HCT116 (cell line): ENCODE measurements at regions not wholly inside any gene's neighbourhood (a gene's known extent, or its start where the extent isn't known, plus 50 kb on each side); places are given as distances from the start of the nearest gene placed in this dataset.

Source experiments
- ATAC-seq: fragments of 200-7000 bp; cut with Tn5 transposase; 2 replicates; pipeline ENCODE4 v1.9.1; 2020; ENCODE audit warnings: mild to moderate bottlenecking, moderate library complexity
- BruUV-seq: library from RNA; stranded (reverse); fragments of 400-500 nt; replicated peaks from 2 replicates; lab custom pipeline; 2021; lab: Mats Ljungman, UMichigan
- CTCF ChIA-PET: fragments of 300-600 bp; sonication (Branson Sonifier 250); formaldehyde crosslinking; loops from one replicate; lab custom pipeline; 2021; ENCODE audit warnings: antibody characterized with exemption; lab: Charles Lee
- POLR2A ChIA-PET: fragments of 300-600, 350-600 bp; sonication (Branson Sonifier 250); formaldehyde crosslinking; loops from one replicate; lab custom pipeline; 2021; ENCODE audit warnings: antibody characterized with exemption; lab: Charles Lee
- RAD21 ChIA-PET, 2 experiments: fragments of 300-600 bp; sonication (Branson Sonifier 250); formaldehyde crosslinking; loops; one replicate each; lab custom pipeline; 2023; ENCODE audit warnings: low total read pairs in 2 of 2; ENCODE audit not compliant: uncharacterized antibody in 2 of 2, unreplicated experiment in 2 of 2, low non-redundant PET in 1 of 2; lab: Charles Lee
- DNase-seq: peaks from one replicate; pipeline ENCODE4 v3.0.0-alpha.2; 2010; ENCODE audit warnings: low read depth, low spot score
- H2AFZ ChIP-seq: fragments of 200-600 bp; shearing (Covaris generic), sonication (generic); 2 replicates; pipeline ENCODE4 v1.6.1; 2017; ENCODE audit warnings: low read depth, mixed run types, mixed read lengths, antibody characterized with exemption, low read length; ENCODE audit not compliant: poor library complexity, severe bottlenecking
- H3K27ac ChIP-seq: 2 replicates; pipeline ENCODE4 v1.5.1; 2012; ENCODE audit warnings: low read depth, low read length
- H3K27me3 ChIP-seq: fragments of 200-600 bp; sonication (generic); 2 replicates; pipeline ENCODE4 v1.6.1; 2016; ENCODE audit warnings: mixed run types, low read length, mixed read lengths; ENCODE audit not compliant: insufficient read depth
- H3K36me3 ChIP-seq, 2 experiments: fragments of 200-500 bp in 1 of 2; fragments of 200-600 bp in 1 of 2; sonication (Bioruptor generic) in 1 of 2; sonication (generic) in 1 of 2; 2 replicates each; pipeline versions ENCODE4 v1.5.1 to v1.6.1; 2014 to 2016; ENCODE audit warnings: low read length in 2 of 2, inconsistent platforms in 1 of 2, mixed read lengths in 1 of 2, mixed run types in 1 of 2; ENCODE audit not compliant: insufficient read depth in 2 of 2, control insufficient read depth in 1 of 2
- H3K4me1 ChIP-seq, 2 experiments: fragments of 200-600 bp in 1 of 2; sonication (generic) in 1 of 2; 2 replicates each; pipeline versions ENCODE4 v1.5.1 to v1.6.1; 2012 to 2017; ENCODE audit warnings: low read length in 2 of 2, inconsistent platforms in 1 of 2, mild to moderate bottlenecking in 1 of 2, mixed read lengths in 1 of 2, mixed run types in 1 of 2, moderate library complexity in 1 of 2; ENCODE audit not compliant: insufficient read depth in 2 of 2, control insufficient read depth in 1 of 2
- H3K4me2 ChIP-seq: fragments of 200-600 bp; sonication (generic); 2 replicates; pipeline ENCODE4 v1.6.1; 2017; ENCODE audit warnings: mixed run types, low read length, mixed read lengths
- H3K4me3 ChIP-seq, 2 experiments: fragments of 200-600 bp in 1 of 2; sonication (generic) in 1 of 2; replicated peaks in 1 of 2; 2 replicates each; pipeline ENCODE4 v1.5.1; 2011 to 2016; ENCODE audit warnings: low read length in 2 of 2, control low read depth in 1 of 2, low read depth in 1 of 2, mild to moderate bottlenecking in 1 of 2, mixed read lengths in 1 of 2, mixed run types in 1 of 2
- H3K79me2 ChIP-seq: fragments of 200-600 bp; sonication (generic); 2 replicates; pipeline ENCODE4 v1.6.1; 2017; ENCODE audit warnings: mild to moderate bottlenecking, mixed run types, low read length, moderate library complexity, mixed read lengths; ENCODE audit not compliant: insufficient read depth
- H3K9ac ChIP-seq: fragments of 200-600 bp; sonication (generic); 2 replicates; pipeline ENCODE4 v1.6.1; 2016; ENCODE audit warnings: low read length, mixed read lengths
- H3K9me2 ChIP-seq: fragments of 200-600 bp; sonication (generic), shearing (Covaris generic); 2 replicates; pipeline ENCODE4 v1.6.1; 2017; ENCODE audit warnings: mixed run types, mild to moderate bottlenecking, moderate library complexity; ENCODE audit not compliant: insufficient read depth
- H3K9me3 ChIP-seq, 2 experiments: fragments of 200-500 bp in 1 of 2; fragments of 200-600 bp in 1 of 2; sonication (Bioruptor generic) in 1 of 2; sonication (generic) in 1 of 2; 2 replicates each; pipeline ENCODE4 v1.6.1; 2014 to 2017; ENCODE audit warnings: low read length in 2 of 2, mixed read lengths in 2 of 2, inconsistent platforms in 1 of 2, low read depth in 1 of 2, mild to moderate bottlenecking in 1 of 2, mixed run types in 1 of 2, moderate library complexity in 1 of 2; ENCODE audit not compliant: control insufficient read depth in 1 of 2, insufficient read depth in 1 of 2
- H4K20me1 ChIP-seq: fragments of 200-600 bp; sonication (generic), shearing (Covaris generic); 2 replicates; pipeline ENCODE4 v1.6.1; 2017; ENCODE audit warnings: mixed run types, mild to moderate bottlenecking, moderate library complexity; ENCODE audit not compliant: insufficient read depth
- CBX3 ChIP-seq: IDR thresholded peaks from 2 replicates; pipeline ENCODE4 v1.6.1; 2012; ENCODE audit warnings: low read depth
- EGR1 ChIP-seq: IDR thresholded peaks from 2 replicates; pipeline ENCODE4 v1.6.1; 2012; ENCODE audit warnings: low read depth
- EZH2phosphoT487 ChIP-seq: fragments of 200-600 bp; IDR thresholded peaks from 2 replicates; pipeline ENCODE4 v1.6.1; 2018; ENCODE audit warnings: antibody characterized with exemption, borderline replicate concordance
- FOSL1 ChIP-seq: IDR thresholded peaks from 2 replicates; pipeline ENCODE4 v1.6.1; 2012; ENCODE audit warnings: low read depth
- JUND ChIP-seq: IDR thresholded peaks from 2 replicates; pipeline ENCODE4 v1.6.1; 2012
- POLR2A ChIP-seq: IDR thresholded peaks from 2 replicates; pipeline ENCODE4 v1.7.0; 2011; ENCODE audit warnings: borderline replicate concordance; ENCODE audit not compliant: insufficient read depth, insufficient read length; ENCODE audit errors: extremely low read depth
- POLR2AphosphoS5 ChIP-seq: IDR thresholded peaks from 2 replicates; pipeline ENCODE4 v1.6.1; 2011; ENCODE audit warnings: mild to moderate bottlenecking, low read depth, low read length, moderate library complexity
- REST ChIP-seq: IDR thresholded peaks from 2 replicates; pipeline ENCODE4 v1.6.1; 2012; ENCODE audit warnings: low read depth
- SP1 ChIP-seq: IDR thresholded peaks from 2 replicates; pipeline ENCODE4 v1.6.1; 2012; ENCODE audit warnings: low read depth
- SRF ChIP-seq: IDR thresholded peaks from 2 replicates; pipeline ENCODE4 v1.6.1; 2012; ENCODE audit warnings: low read depth
- ZFX ChIP-seq: fragments of 450-650 bp; IDR thresholded peaks from 2 replicates; pipeline ENCODE4 v1.6.1; 2017
- ZNF274 ChIP-seq: fragments of 200-500 bp; sonication (Bioruptor generic); IDR thresholded peaks from 2 replicates; pipeline ENCODE4 v1.6.1; 2014; ENCODE audit warnings: mild to moderate bottlenecking, low read depth, low read length, inconsistent platforms
- intact Hi-C: fragments of 100-400 bp; cut with micrococcal nuclease; formaldehyde crosslinking; loops from 2 replicates; pipeline ENCODE4 v1.10.0; 2022

GRCh38 chr1:238469146-238469631 lies 578.5 kb upstream of the ZP4 start:
- ATAC-seq (no peak), DNase-seq (no peak)
- Histone ChIP-seq H3K4me1 (no peaks in the 10 kb centered on the region), H3K79me2 (no peaks in the 10 kb centered on the region), H3K4me3 (no peak overlapping the region), H3K9me3 (peaks cover 0 to 20% of the 10 kb centered on the region in 2 experiments; a peak in 2 of 4 replicates), H3K9ac (no peak overlapping the region), H3K27ac (no peak overlapping the region), H3K36me3 (no peaks in the 10 kb centered on the region), H3K4me2 (no peak overlapping the region), H4K20me1 (no peaks in the 10 kb centered on the region), H2AFZ (no peak overlapping the region), H3K9me2 (no peaks in the 10 kb centered on the region), H3K27me3 (no peaks in the 10 kb centered on the region)
- TF ChIP-seq SP1 (no peak), ZNF274 (no peak), ZFX (no peak), FOSL1 (no peak), POLR2A (no peak), EZH2phosphoT487 (no peak), JUND (no peak), REST (no peak), SRF (no peak), EGR1 (no peak), CBX3 (no peak), POLR2AphosphoS5 (no peak)
- ChIA-PET POLR2A (no interaction called here), CTCF (no interaction called here), RAD21 (no interaction called here)
- intact Hi-C loops, result no loop called here
- BruUV-seq, result no TSS peak
